Endothelial cell of umbilical vein (primary cell): ENCODE measurements at regions not wholly inside any gene's neighbourhood (a gene's known extent, or its start where the extent isn't known, plus 50 kb on each side); places are given as distances from the start of the nearest gene placed in this dataset.
"Not testable (repeated sequence)": the region's sequence is repeated elsewhere in the genome, so short reads cannot be mapped to it uniquely, and the experiment has no call there.

Experiments used
- BruUV-seq: library from RNA; stranded (reverse); fragments of 400-500 nt; replicated peaks from 2 replicates; lab custom pipeline; 2021; lab: Mats Ljungman, UMichigan
- CTCF ChIA-PET: fragments of 300-600, 350-600 bp; sonication (Branson Sonifier 250); formaldehyde crosslinking; loops from one replicate; lab custom pipeline; 2021; ENCODE audit warnings: antibody characterized with exemption, inconsistent platforms; lab: Charles Lee
- POLR2A ChIA-PET: fragments of 300-600, 350-600 bp; sonication (Branson Sonifier 250); formaldehyde crosslinking; loops from one replicate; lab custom pipeline; 2021; ENCODE audit warnings: antibody characterized with exemption, inconsistent platforms; lab: Charles Lee
- DNase-seq: peaks from one replicate; pipeline ENCODE4 v3.0.0-alpha.2; 2011; ENCODE audit warnings: low read depth, low spot score
- FAIRE-seq: peaks from 2 replicates; lab custom pipeline; 2011; peaks lifted over from hg19 to GRCh38; lab: Jason Lieb, UNC
- H2AFZ ChIP-seq: 2 replicates; pipeline ENCODE4 v1.6.0; 2012; ENCODE audit warnings: low read depth, low read length, control low read depth, inconsistent platforms
- H3K27ac ChIP-seq: 2 replicates; pipeline ENCODE4 v1.5.1; 2011; ENCODE audit warnings: low read depth, mild to moderate bottlenecking, control low read depth, low read length, moderate library complexity; ENCODE audit not compliant: insufficient read depth
- H3K27me3 ChIP-seq, 2 experiments: 2 replicates each; pipeline versions ENCODE4 v1.6.0 to v1.6.1; 2011; ENCODE audit warnings: low read length in 2 of 2, mixed read lengths in 1 of 2; ENCODE audit not compliant: control insufficient read depth in 2 of 2, insufficient read depth in 2 of 2
- H3K36me3 ChIP-seq, 2 experiments: 2 replicates in 1 of 2; 3 replicates in 1 of 2; pipeline ENCODE4 v1.5.1; 2011; ENCODE audit warnings: low read length in 2 of 2, mild to moderate bottlenecking in 1 of 2, moderate library complexity in 1 of 2; ENCODE audit not compliant: control insufficient read depth in 2 of 2, insufficient read depth in 2 of 2; ENCODE audit errors: extremely low read depth in 1 of 2
- H3K4me1 ChIP-seq: 3 replicates; pipeline ENCODE4 v1.5.1; 2011; ENCODE audit warnings: mild to moderate bottlenecking, low read length; ENCODE audit not compliant: control insufficient read depth, insufficient read depth; ENCODE audit errors: extremely low read depth
- H3K4me2 ChIP-seq: 2 replicates; pipeline ENCODE4 v1.6.1; 2011; ENCODE audit warnings: low read length, control low read depth, mixed read lengths; ENCODE audit not compliant: insufficient read depth
- H3K4me3 ChIP-seq, 3 experiments: fragments of 200-600 bp in 1 of 3; sonication (generic), shearing (Covaris generic) in 1 of 3; replicated peaks in 1 of 3; 2 replicates each; pipeline ENCODE4 v1.5.1; 2011 to 2016; ENCODE audit warnings: control low read depth in 3 of 3, low read length in 3 of 3, mild to moderate bottlenecking in 2 of 3, inconsistent platforms in 1 of 3, low read depth in 1 of 3, moderate library complexity in 1 of 3; ENCODE audit not compliant: insufficient read depth in 1 of 3
- H3K79me2 ChIP-seq: 2 replicates; pipeline ENCODE4 v1.6.0; 2012; ENCODE audit warnings: low read length, inconsistent platforms; ENCODE audit not compliant: control insufficient read depth, insufficient read depth
- H3K9ac ChIP-seq: replicated peaks from 2 replicates; pipeline ENCODE3; 2011; ENCODE audit warnings: low read length, control low read depth; ENCODE audit not compliant: insufficient read depth; ENCODE audit errors: extremely low read depth
- H3K9me1 ChIP-seq: replicated peaks from 3 replicates; pipeline ENCODE4 v1.6.0; 2011; ENCODE audit warnings: mild to moderate bottlenecking, low read length; ENCODE audit not compliant: control insufficient read depth, insufficient read depth; ENCODE audit errors: extremely low read depth
- H3K9me3 ChIP-seq: replicated peaks from 2 replicates; pipeline ENCODE4 v1.5.1; 2012; ENCODE audit warnings: low read length, inconsistent platforms; ENCODE audit not compliant: control insufficient read depth, insufficient read depth
- H4K20me1 ChIP-seq: replicated peaks from 2 replicates; pipeline ENCODE3; 2011; ENCODE audit warnings: mild to moderate bottlenecking, low read length; ENCODE audit not compliant: control insufficient read depth, insufficient read depth; ENCODE audit errors: extremely low read depth
- EZH2 ChIP-seq: IDR thresholded peaks from 2 replicates; pipeline ENCODE4 v1.6.1; 2012; ENCODE audit warnings: borderline replicate concordance, low read depth, mild to moderate bottlenecking, moderate library complexity, low read length, inconsistent platforms; ENCODE audit not compliant: severe bottlenecking
- FOS ChIP-seq: IDR thresholded peaks from 2 replicates; pipeline ENCODE4 v1.6.1; 2011; ENCODE audit warnings: mild to moderate bottlenecking, low read length, moderate library complexity, borderline replicate concordance; ENCODE audit not compliant: insufficient read depth
- GATA2 ChIP-seq: IDR thresholded peaks from 2 replicates; pipeline ENCODE4 v1.7.0; 2011; ENCODE audit warnings: low read depth, mild to moderate bottlenecking, moderate library complexity, mixed read lengths, low read length; ENCODE audit not compliant: insufficient read length, insufficient read depth
- JUN ChIP-seq: IDR thresholded peaks from 2 replicates; pipeline ENCODE4 v1.6.1; 2011; ENCODE audit warnings: borderline replicate concordance, low read depth; ENCODE audit not compliant: insufficient read length, insufficient read depth
- MYC ChIP-seq: IDR thresholded peaks from one replicate; pipeline ENCODE4 v1.6.1; 2011; ENCODE audit warnings: mild to moderate bottlenecking, low read depth, low read length
- POLR2A ChIP-seq: IDR thresholded peaks from 2 replicates; pipeline ENCODE4 v1.6.1; 2012; ENCODE audit warnings: low read depth, mild to moderate bottlenecking, control low read depth, low read length
- POLR2AphosphoS5 ChIP-seq: IDR thresholded peaks from 2 replicates; pipeline ENCODE4 v1.6.1; 2012; ENCODE audit warnings: low read depth, mild to moderate bottlenecking, control low read depth, low read length, moderate library complexity; ENCODE audit not compliant: insufficient read depth
- dilution Hi-C: fragments of 300-500 bp; cut with MboI; formaldehyde crosslinking; loops from one replicate; pipeline ENCODE4 v1.15.0; 2019; ENCODE audit warnings: low sequenced_read_pairs; ENCODE audit not compliant: extremely low pct_ligation_motif_present
- intact Hi-C: fragments of 100-400 bp; cut with micrococcal nuclease; formaldehyde crosslinking; loops from one replicate; pipeline ENCODE4 v1.10.0; 2022
- TF ChIP-seq, protein P1 (sequence below): IDR thresholded peaks from 2 replicates; pipeline ENCODE4 v1.6.1; 2011; ENCODE audit not compliant: insufficient read depth, insufficient read length
- TF ChIP-seq, protein P2 (sequence below), 2 donors: IDR thresholded peaks; 1 replicate in 1 of 2; 2 replicates in 1 of 2; pipeline ENCODE4 v1.5.1; 2011; ENCODE audit warnings: low read length in 2 of 2, mild to moderate bottlenecking in 2 of 2, moderate library complexity in 2 of 2, control low read depth in 1 of 2, inconsistent platforms in 1 of 2, low read depth in 1 of 2; ENCODE audit not compliant: insufficient read depth in 1 of 2; ENCODE audit errors: extremely low read depth in 1 of 2

DNA sequence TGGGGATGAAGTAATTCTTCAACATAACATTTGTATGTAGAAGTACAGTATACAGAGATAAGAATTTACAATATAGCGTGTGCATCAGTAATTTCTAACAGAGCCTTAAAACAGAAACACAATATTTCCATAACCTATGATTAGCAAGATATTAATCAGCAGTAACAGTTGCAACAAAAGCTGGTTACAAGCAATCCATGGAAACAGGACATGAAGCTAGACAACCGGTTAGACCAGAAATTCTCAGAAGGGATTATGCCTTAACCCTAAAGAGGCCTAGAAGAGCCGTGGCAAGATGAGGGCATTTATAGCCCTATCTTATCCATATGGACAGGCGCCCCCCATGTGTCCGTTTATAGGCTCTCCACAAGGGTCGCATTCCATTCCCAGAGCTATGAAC lies 392.5 kb downstream of the PRELID2 start:
- H3K4me2 ChIP-seq, FAIRE-seq, H2AFZ ChIP-seq, H3K27me3 ChIP-seq, H3K9ac ChIP-seq, H3K36me3 ChIP-seq, H3K9me1 ChIP-seq, H3K4me1 ChIP-seq, H4K20me1 ChIP-seq, H3K4me3 ChIP-seq, CTCF ChIA-PET, DNase-seq, POLR2A ChIA-PET, H3K27ac ChIP-seq, intact Hi-C loops, dilution Hi-C loops, H3K79me2 ChIP-seq, BruUV-seq, H3K9me3 ChIP-seq: not testable (repeated sequence)

DNA sequence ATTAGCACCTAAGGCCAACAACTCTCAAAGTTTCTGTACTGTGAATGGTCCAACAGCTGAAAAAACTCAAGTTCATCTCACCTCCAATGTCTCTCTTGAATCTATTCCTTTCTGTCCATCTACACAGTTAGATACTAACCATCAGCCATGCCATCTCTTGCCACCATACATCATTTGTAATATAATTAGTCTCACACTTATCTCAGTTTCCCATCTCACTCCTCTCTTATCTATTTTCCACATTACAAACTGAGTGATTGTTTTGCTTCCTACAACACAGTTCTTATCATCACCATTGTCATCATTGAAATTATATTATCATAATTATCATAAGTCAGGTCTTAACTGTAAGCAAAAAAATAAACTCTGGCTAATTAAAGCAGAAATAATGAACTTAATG lies 393.9 kb downstream of the PRELID2 start:
- BruUV-seq: no TSS peak
- Histone ChIP-seq H3K79me2 (no peaks in the 10 kb centered on the region), H3K4me2 (no peak overlapping the region), H3K4me1 (no peaks in the 10 kb centered on the region), H2AFZ (no peak overlapping the region), H3K36me3 (no peaks in the 10 kb centered on the region), H3K27me3 (no peaks in the 10 kb centered on the region), H4K20me1 (no peaks in the 10 kb centered on the region), H3K9me3 (no peaks in the 10 kb centered on the region), H3K27ac (no peak overlapping the region), H3K4me3 (no peak overlapping the region), H3K9me1 (no peaks in the 10 kb centered on the region), H3K9ac (no peak overlapping the region)
- intact Hi-C loops (no loop called here), dilution Hi-C loops (no loop called here)
- no peak for FAIRE-seq
- TF ChIP-seq FOS: no peak
- no peak for DNase-seq
- POLR2A ChIA-PET: no interaction called here
- CTCF ChIA-PET: no interaction called here

- DNase-seq (no peak), FAIRE-seq (no peak)
- H3K4me2 ChIP-seq: no peak overlapping the region
- BruUV-seq: no TSS peak
- no peak overlapping the region for H2AFZ ChIP-seq
- H4K20me1 ChIP-seq: no peaks in the 10 kb centered on the region
- no peak overlapping the region for H3K9ac ChIP-seq
- no peaks in the 10 kb centered on the region for H3K36me3 ChIP-seq
- TF ChIP-seq POLR2AphosphoS5 (no peak), FOS (no peak), JUN (no peak), MYC (no peak), GATA2 (no peak), EZH2 (no peak), POLR2A (no peak)
- TF ChIP-seq, protein P1, sequence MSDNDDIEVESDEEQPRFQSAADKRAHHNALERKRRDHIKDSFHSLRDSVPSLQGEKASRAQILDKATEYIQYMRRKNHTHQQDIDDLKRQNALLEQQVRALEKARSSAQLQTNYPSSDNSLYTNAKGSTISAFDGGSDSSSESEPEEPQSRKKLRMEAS: no peak
- TF ChIP-seq, protein P2, sequence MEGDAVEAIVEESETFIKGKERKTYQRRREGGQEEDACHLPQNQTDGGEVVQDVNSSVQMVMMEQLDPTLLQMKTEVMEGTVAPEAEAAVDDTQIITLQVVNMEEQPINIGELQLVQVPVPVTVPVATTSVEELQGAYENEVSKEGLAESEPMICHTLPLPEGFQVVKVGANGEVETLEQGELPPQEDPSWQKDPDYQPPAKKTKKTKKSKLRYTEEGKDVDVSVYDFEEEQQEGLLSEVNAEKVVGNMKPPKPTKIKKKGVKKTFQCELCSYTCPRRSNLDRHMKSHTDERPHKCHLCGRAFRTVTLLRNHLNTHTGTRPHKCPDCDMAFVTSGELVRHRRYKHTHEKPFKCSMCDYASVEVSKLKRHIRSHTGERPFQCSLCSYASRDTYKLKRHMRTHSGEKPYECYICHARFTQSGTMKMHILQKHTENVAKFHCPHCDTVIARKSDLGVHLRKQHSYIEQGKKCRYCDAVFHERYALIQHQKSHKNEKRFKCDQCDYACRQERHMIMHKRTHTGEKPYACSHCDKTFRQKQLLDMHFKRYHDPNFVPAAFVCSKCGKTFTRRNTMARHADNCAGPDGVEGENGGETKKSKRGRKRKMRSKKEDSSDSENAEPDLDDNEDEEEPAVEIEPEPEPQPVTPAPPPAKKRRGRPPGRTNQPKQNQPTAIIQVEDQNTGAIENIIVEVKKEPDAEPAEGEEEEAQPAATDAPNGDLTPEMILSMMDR (IDR thresholded peaks at IDR 0.05; ENCODE audit: extremely low read depth in 1 of 2, insufficient read depth in 1 of 2, low read depth in 1 of 2, low read length in 2 of 2): no peak
- H3K4me3 ChIP-seq: no peak overlapping the region
- no peak overlapping the region for H3K27ac ChIP-seq
- H3K9me3 ChIP-seq: no peaks in the 10 kb centered on the region
- H3K4me1 ChIP-seq: no peaks in the 10 kb centered on the region
- H3K9me1 ChIP-seq: no peaks in the 10 kb centered on the region
- dilution Hi-C loops: no loop called here
- ChIA-PET POLR2A (no interaction called here), CTCF (no interaction called here)
- H3K79me2 ChIP-seq: no peaks in the 10 kb centered on the region
- no peaks in the 10 kb centered on the region for H3K27me3 ChIP-seq
- intact Hi-C loops: no loop called here
Observed at GRCh38 chr5:145437627-145438026, 397.5 kb downstream of the PRELID2 start.
